K562 (cell line): ENCODE measurements at regions not wholly inside any gene's neighbourhood (a gene's known extent, or its start where the extent isn't known, plus 50 kb on each side); places are given as distances from the start of the nearest gene placed in this dataset.

Experiments
- ATAC-seq: fragments of 200-7000 bp; cut with Tn5 transposase; 3 replicates; pipeline ENCODE4 v1.9.1; 2020; ENCODE audit warnings: moderate library complexity
- BruUV-seq: library from RNA; stranded (reverse); fragments of 400-500 nt; replicated peaks from 2 replicates; lab custom pipeline; 2021; lab: Mats Ljungman, UMichigan
- CTCF ChIA-PET: fragments of 300-600 bp; formaldehyde crosslinking; extraction: SDS; loops from one replicate; lab custom pipeline; 2021; ENCODE audit warnings: low intra/inter-chr PET ratio; lab: Yijun Ruan, JAX
- POLR2A ChIA-PET: fragments of 300-600, 350-650 bp; sonication (Branson Sonifier 250); formaldehyde crosslinking; extraction: SDS; loops from one replicate; lab custom pipeline; 2021; ENCODE audit warnings: antibody characterized with exemption, inconsistent platforms; lab: Yijun Ruan, JAX
- DNase-seq, 4 experiments: peaks; one replicate each; pipeline versions ENCODE4 v3.0.0 to v3.0.0-alpha.2; 2011 to 2018; ENCODE audit warnings: low spot score in 3 of 4, mixed read lengths in 3 of 4; ENCODE audit errors: extremely low read depth in 1 of 4
- FAIRE-seq: peaks from 2 replicates; lab custom pipeline; 2011; peaks lifted over from hg19 to GRCh38; lab: Jason Lieb, UNC
- H2AFZ ChIP-seq: 2 replicates; pipeline ENCODE4 v1.6.0; 2011; ENCODE audit warnings: low read depth, low read length, control low read depth, inconsistent platforms
- H3K27ac ChIP-seq: fragments of 200-600 bp; 3 replicates; pipeline ENCODE4 v1.8.0; 2011; ENCODE audit warnings: low read depth, mild to moderate bottlenecking, control low read depth, inconsistent platforms, low read length, moderate library complexity, mixed read lengths; ENCODE audit errors: extremely low read depth
- H3K27me3 ChIP-seq, 2 experiments: fragments of 300-600 bp in 1 of 2; 2 replicates in 1 of 2; 3 replicates in 1 of 2; pipeline versions ENCODE4 v1.6.0 to v1.8.0; 2011; ENCODE audit warnings: inconsistent platforms in 2 of 2, low read length in 2 of 2, mild to moderate bottlenecking in 1 of 2, mixed read lengths in 1 of 2, moderate library complexity in 1 of 2; ENCODE audit not compliant: control insufficient read depth in 2 of 2, insufficient read depth in 2 of 2
- H3K36me3 ChIP-seq: fragments of 300-600 bp; 3 replicates; pipeline ENCODE4 v1.8.0; 2011; ENCODE audit warnings: mild to moderate bottlenecking, low read length, inconsistent platforms; ENCODE audit not compliant: control insufficient read depth, insufficient read depth
- H3K4me1 ChIP-seq, 2 experiments: fragments of 200-600 bp in 1 of 2; replicated peaks in 1 of 2; 2 replicates in 1 of 2; 3 replicates in 1 of 2; pipeline versions ENCODE4 v1.5.1 to v1.8.0; 2011; ENCODE audit warnings: inconsistent platforms in 2 of 2, low read length in 2 of 2, mild to moderate bottlenecking in 1 of 2, mixed read lengths in 1 of 2, moderate library complexity in 1 of 2; ENCODE audit not compliant: control insufficient read depth in 2 of 2, insufficient read depth in 2 of 2
- H3K4me2 ChIP-seq: 2 replicates; pipeline ENCODE4 v1.6.1; 2011; ENCODE audit warnings: low read length, control low read depth, inconsistent platforms, mixed read lengths; ENCODE audit not compliant: insufficient read depth
- H3K4me3 ChIP-seq: fragments of 200-600 bp; sonication (generic), shearing (Covaris generic); 2 replicates; pipeline ENCODE4 v1.5.1; 2016; ENCODE audit warnings: control low read depth, inconsistent platforms
- H3K79me2 ChIP-seq: fragments of 200-600 bp; 3 replicates; pipeline ENCODE4 v1.8.0; 2011; ENCODE audit warnings: low read length, inconsistent platforms; ENCODE audit not compliant: control insufficient read depth, insufficient read depth
- H3K9ac ChIP-seq, 2 experiments: 2 replicates each; pipeline versions ENCODE4 v1.6.0 to v1.6.1; 2011; ENCODE audit warnings: low read depth in 2 of 2, low read length in 2 of 2, control low read depth in 1 of 2, inconsistent platforms in 1 of 2, mild to moderate bottlenecking in 1 of 2, mixed read lengths in 1 of 2; ENCODE audit not compliant: insufficient read depth in 1 of 2
- H3K9me1 ChIP-seq: one replicate; pipeline ENCODE4 v1.6.0; 2011; ENCODE audit warnings: inconsistent platforms, mild to moderate bottlenecking, low read length, moderate library complexity; ENCODE audit not compliant: control insufficient read depth, insufficient read depth
- H3K9me3 ChIP-seq: replicated peaks from 2 replicates; pipeline ENCODE4 v1.5.1; 2011; ENCODE audit warnings: low read depth, low read length, inconsistent platforms; ENCODE audit not compliant: control insufficient read depth, insufficient read depth
- H4K20me1 ChIP-seq: replicated peaks from 2 replicates; pipeline ENCODE4 v1.6.1; 2011; ENCODE audit warnings: low read length, inconsistent platforms, mixed read lengths; ENCODE audit not compliant: control insufficient read depth, insufficient read depth
- ARID2 ChIP-seq: fragments of 450-650 bp; IDR thresholded peaks from 2 replicates; pipeline ENCODE4 v1.6.1; 2017; ENCODE audit warnings: antibody characterized with exemption, mild to moderate bottlenecking
- E2F8 ChIP-seq: fragments of 450-650 bp; IDR thresholded peaks from 2 replicates; pipeline ENCODE4 v1.7.1; 2018; ENCODE audit warnings: mild to moderate bottlenecking, low read depth; ENCODE audit not compliant: partially characterized antibody
- PHTF2 ChIP-seq: fragments of 250-450 bp; sonication (Bioruptor Pico); IDR thresholded peaks from 2 replicates; pipeline ENCODE4 v1.5.0; 2021; ENCODE audit warnings: mild to moderate bottlenecking
- SMARCA5 ChIP-seq: fragments of 450-650 bp; IDR thresholded peaks from 2 replicates; pipeline ENCODE4 v1.6.1; 2016
- ZFP1 ChIP-seq: fragments of 450-650 bp; formaldehyde crosslinking; IDR thresholded peaks from 2 replicates; pipeline ENCODE4 v1.4.0; 2020; ENCODE audit warnings: mild to moderate bottlenecking, mixed read lengths
- ZNF212 ChIP-seq: fragments of 450-650 bp; formaldehyde crosslinking; IDR thresholded peaks from 2 replicates; pipeline ENCODE4 v1.4.0; 2020; ENCODE audit warnings: mild to moderate bottlenecking
- ZNF316 ChIP-seq: fragments of 450-650 bp; IDR thresholded peaks from 2 replicates; pipeline ENCODE4 v1.6.1; 2016
- ZNF449 ChIP-seq: fragments of 250-450 bp; sonication (Bioruptor Pico); IDR thresholded peaks from 2 replicates; pipeline ENCODE4 v1.8.0; 2022; ENCODE audit warnings: moderate library complexity, mild to moderate bottlenecking, inconsistent platforms
- ZNF57 ChIP-seq: fragments of 450-650 bp; formaldehyde crosslinking; IDR thresholded peaks from 2 replicates; pipeline ENCODE4 v1.4.0; 2020; ENCODE audit warnings: mild to moderate bottlenecking, moderate library complexity
- whole genome bisulfite sequencing: fragments of 100-300 bp; shearing (Covaris generic); methylation state at CpG from one replicate; pipeline ENCODE4 v1.1.6; 2016; ENCODE audit warnings: low coverage, mixed read lengths; ENCODE audit not compliant: insufficient coverage; ENCODE audit errors: missing lambda C conversion rate; 5-methylcytosine and 5-hydroxymethylcytosine counted together
- in situ Hi-C: fragments of 300-500 bp; cut with MboI; formaldehyde crosslinking; loops from 4 replicates; pipeline ENCODE4 v1.15.0; 2018; ENCODE audit warnings: inconsistent platforms, mixed read lengths
- intact Hi-C: fragments of 100-400 bp; cut with micrococcal nuclease; formaldehyde crosslinking; loops from 2 replicates; pipeline ENCODE4 v1.14.2; 2022
- TF ChIP-seq, protein P1 (sequence below), 2 experiments: IDR thresholded peaks; 2 replicates each; pipeline ENCODE4 v1.6.1; 2012; ENCODE audit warnings: improper control_type of control experiment in 2 of 2, low read depth in 2 of 2, low read length in 2 of 2, borderline replicate concordance in 1 of 2

DNA sequence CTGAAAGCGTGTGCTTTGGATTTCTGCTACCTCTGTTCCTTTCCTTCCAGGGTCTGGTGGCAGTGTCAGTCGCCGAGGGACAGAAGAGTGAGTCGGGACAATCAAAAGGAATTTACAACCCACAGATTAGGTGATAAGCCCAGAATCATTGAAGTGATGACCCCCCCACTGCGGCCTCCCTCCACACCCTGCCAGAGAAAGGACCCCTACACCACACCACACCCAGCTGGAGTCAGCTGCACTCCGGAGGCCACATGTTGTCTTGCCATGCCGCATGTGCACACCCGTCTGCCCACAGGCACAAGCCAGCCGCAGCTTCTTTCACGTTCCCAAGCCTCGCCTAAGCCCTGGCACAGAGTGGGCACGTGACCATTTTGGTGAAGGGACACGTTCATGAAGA lies 366.8 kb upstream of the SALL3 start:
- no peak for TF ChIP-seq PHTF2 (CRISPR knock-in tag)
- TF ChIP-seq ZNF57 (CRISPR knock-in tag) = no peak
- no peak for TF ChIP-seq ZFP1 (CRISPR knock-in tag)
- no peak for TF ChIP-seq ARID2
- ChIA-PET POLR2A (no interaction called here), CTCF (no interaction called here)
- FAIRE-seq = no peak
- no peak overlapping the region for H2AFZ ChIP-seq
- no peak for ATAC-seq
- no peak overlapping the region for H3K4me2 ChIP-seq
- H3K27me3 ChIP-seq = peaks cover 0 to 10% of the 10 kb centered on the region in 2 experiments; a peak in 2 of 5 replicates
- no peaks in the 10 kb centered on the region for H3K9me1 ChIP-seq
- H3K4me1 ChIP-seq = no peaks in the 10 kb centered on the region
- no peaks in the 10 kb centered on the region for H3K36me3 ChIP-seq
- DNase-seq = no peak
- no peaks in the 10 kb centered on the region for H3K79me2 ChIP-seq
- intact Hi-C loops = no loop called here
- H3K9ac ChIP-seq = no peak overlapping the region
- no peaks in the 10 kb centered on the region for H4K20me1 ChIP-seq
- no peak overlapping the region for H3K4me3 ChIP-seq
- BruUV-seq = no TSS peak
- H3K27ac ChIP-seq = no peak overlapping the region
- in situ Hi-C loops = no loop called here
- no peaks in the 10 kb centered on the region for H3K9me3 ChIP-seq
- WGBS = 0% methylated on average over 11 of the region's 13 CpGs

DNA sequence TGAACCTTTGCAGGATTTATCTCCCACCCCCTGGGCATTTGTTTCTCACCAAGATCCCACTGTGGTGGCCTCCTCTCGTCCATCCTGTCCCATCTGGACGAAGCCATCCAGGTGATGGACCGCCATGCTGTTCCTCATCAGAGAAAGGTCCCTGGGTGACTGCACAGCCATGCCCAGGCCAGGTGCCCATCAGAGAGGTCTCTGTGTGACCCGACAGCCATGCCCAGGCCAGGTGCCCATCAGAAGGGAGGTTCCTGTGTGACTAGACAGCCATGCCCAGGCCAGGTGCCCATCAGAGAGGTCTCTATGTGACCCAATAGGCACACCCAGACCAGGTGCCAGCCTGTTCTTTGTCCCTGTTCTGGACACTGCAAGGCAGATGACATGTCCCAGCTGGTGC lies 360.9 kb upstream of the SALL3 start:
- H3K4me2 ChIP-seq = no peak overlapping the region
- in situ Hi-C loops (no loop called here), intact Hi-C loops (no loop called here)
- CTCF ChIA-PET = no interaction called here
- no TSS peak for BruUV-seq
- H3K27me3 ChIP-seq = no peaks in the 10 kb centered on the region; a peak in 1 of 5 replicates
- H4K20me1 ChIP-seq = no peaks in the 10 kb centered on the region
- DNase-seq = no peak
- ATAC-seq = no peak
- WGBS = 3% methylated on average over 3 of the region's 4 CpGs
- no peaks in the 10 kb centered on the region for H3K9me3 ChIP-seq
- H3K9ac ChIP-seq = no peak overlapping the region
- no peak overlapping the region for H3K4me3 ChIP-seq
- H3K4me1 ChIP-seq = no peaks in the 10 kb centered on the region
- H2AFZ ChIP-seq = no peak overlapping the region
- no peak for FAIRE-seq
- H3K27ac ChIP-seq = no peak overlapping the region
- no peaks in the 10 kb centered on the region for H3K36me3 ChIP-seq
- H3K9me1 ChIP-seq = no peaks in the 10 kb centered on the region
- H3K79me2 ChIP-seq = no peaks in the 10 kb centered on the region
- POLR2A ChIA-PET = no interaction called here
- TF ChIP-seq ZNF212 (no peak), ZNF449 (no peak), SMARCA5 (no peak), E2F8 (no peak), ZNF316 (no peak)
- TF ChIP-seq, protein P1, sequence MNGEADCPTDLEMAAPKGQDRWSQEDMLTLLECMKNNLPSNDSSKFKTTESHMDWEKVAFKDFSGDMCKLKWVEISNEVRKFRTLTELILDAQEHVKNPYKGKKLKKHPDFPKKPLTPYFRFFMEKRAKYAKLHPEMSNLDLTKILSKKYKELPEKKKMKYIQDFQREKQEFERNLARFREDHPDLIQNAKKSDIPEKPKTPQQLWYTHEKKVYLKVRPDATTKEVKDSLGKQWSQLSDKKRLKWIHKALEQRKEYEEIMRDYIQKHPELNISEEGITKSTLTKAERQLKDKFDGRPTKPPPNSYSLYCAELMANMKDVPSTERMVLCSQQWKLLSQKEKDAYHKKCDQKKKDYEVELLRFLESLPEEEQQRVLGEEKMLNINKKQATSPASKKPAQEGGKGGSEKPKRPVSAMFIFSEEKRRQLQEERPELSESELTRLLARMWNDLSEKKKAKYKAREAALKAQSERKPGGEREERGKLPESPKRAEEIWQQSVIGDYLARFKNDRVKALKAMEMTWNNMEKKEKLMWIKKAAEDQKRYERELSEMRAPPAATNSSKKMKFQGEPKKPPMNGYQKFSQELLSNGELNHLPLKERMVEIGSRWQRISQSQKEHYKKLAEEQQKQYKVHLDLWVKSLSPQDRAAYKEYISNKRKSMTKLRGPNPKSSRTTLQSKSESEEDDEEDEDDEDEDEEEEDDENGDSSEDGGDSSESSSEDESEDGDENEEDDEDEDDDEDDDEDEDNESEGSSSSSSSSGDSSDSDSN (IDR thresholded peaks at IDR 0.05; ENCODE audit: borderline replicate concordance in 1 of 2, low read depth in 2 of 2, low read length in 2 of 2) = no peak
